ENCODE measurements at regions not wholly inside any gene's neighbourhood (a gene's known extent, or its start where the extent isn't known, plus 50 kb on each side); places are given as distances from the start of the nearest gene placed in this dataset.

DNA sequence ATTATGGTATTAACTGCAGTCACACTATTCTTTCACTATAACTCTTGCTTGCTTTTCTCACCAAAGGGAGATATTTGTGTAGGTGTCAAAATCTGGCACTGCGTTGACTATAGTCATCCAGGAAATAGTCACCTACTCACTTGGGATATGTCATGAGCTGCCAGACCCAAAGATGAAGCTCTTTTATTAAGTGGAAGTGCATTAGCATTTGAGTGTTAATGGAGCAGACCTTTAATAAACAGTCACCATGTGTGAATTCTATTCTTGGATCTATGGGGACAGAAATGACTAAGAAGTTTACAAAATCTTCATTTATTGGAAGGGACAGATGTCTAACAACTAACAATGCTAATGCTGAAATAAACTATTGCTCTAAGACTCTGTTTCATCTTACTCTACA is 130.1 kb upstream of the NEDD9 start:
- TF ChIP-seq, protein P1, sequence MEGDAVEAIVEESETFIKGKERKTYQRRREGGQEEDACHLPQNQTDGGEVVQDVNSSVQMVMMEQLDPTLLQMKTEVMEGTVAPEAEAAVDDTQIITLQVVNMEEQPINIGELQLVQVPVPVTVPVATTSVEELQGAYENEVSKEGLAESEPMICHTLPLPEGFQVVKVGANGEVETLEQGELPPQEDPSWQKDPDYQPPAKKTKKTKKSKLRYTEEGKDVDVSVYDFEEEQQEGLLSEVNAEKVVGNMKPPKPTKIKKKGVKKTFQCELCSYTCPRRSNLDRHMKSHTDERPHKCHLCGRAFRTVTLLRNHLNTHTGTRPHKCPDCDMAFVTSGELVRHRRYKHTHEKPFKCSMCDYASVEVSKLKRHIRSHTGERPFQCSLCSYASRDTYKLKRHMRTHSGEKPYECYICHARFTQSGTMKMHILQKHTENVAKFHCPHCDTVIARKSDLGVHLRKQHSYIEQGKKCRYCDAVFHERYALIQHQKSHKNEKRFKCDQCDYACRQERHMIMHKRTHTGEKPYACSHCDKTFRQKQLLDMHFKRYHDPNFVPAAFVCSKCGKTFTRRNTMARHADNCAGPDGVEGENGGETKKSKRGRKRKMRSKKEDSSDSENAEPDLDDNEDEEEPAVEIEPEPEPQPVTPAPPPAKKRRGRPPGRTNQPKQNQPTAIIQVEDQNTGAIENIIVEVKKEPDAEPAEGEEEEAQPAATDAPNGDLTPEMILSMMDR (IDR thresholded peaks at IDR 0.05): no peak
- TF ChIP-seq EP300 (IDR thresholded peaks at IDR 0.05) (no peak), POLR2AphosphoS5 (IDR thresholded peaks at IDR 0.05) (no peak), POLR2A (IDR thresholded peaks at IDR 0.05) (no peak)

All from stomach (tissue), 4 donors.